H9 (cell line): ENCODE measurements at regions not wholly inside any gene's neighbourhood (a gene's known extent, or its start where the extent isn't known, plus 50 kb on each side); places are given as distances from the start of the nearest gene placed in this dataset.

ENCODE experiments used
- DNase-seq: peaks from one replicate; pipeline ENCODE4 v3.0.0-alpha.2; 2017
- H2AFZ ChIP-seq: one replicate; pipeline ENCODE4 v1.6.1; 2013; ENCODE audit warnings: mild to moderate bottlenecking, low read length, control low read depth, moderate library complexity
- H2AK5ac ChIP-seq: 2 replicates; pipeline ENCODE4 v1.6.1; 2013; ENCODE audit warnings: low read length, control low read depth, mixed read lengths; ENCODE audit not compliant: insufficient read length
- H2BK120ac ChIP-seq: one replicate; pipeline ENCODE4 v1.6.1; 2013; ENCODE audit warnings: low read depth, mild to moderate bottlenecking, low read length, control low read depth, inconsistent platforms; ENCODE audit not compliant: poor library complexity, severe bottlenecking
- H2BK12ac ChIP-seq: 2 replicates; pipeline ENCODE4 v1.6.1; 2013; ENCODE audit warnings: low read length, control low read depth, mixed read lengths, low read depth; ENCODE audit not compliant: insufficient read length
- H2BK15ac ChIP-seq: 2 replicates; pipeline ENCODE4 v1.6.1; 2013; ENCODE audit warnings: low read depth, low read length, control low read depth
- H2BK20ac ChIP-seq: one replicate; pipeline ENCODE4 v1.6.1; 2013; ENCODE audit warnings: low read depth, mild to moderate bottlenecking, low read length, control low read depth, inconsistent platforms; ENCODE audit not compliant: poor library complexity, severe bottlenecking
- H2BK5ac ChIP-seq: 2 replicates; pipeline ENCODE4 v1.6.1; 2013; ENCODE audit warnings: low read length, control low read depth, mixed read lengths; ENCODE audit not compliant: insufficient read length
- H3K14ac ChIP-seq: 2 replicates; pipeline ENCODE4 v1.6.1; 2013; ENCODE audit warnings: low read length, control low read depth; ENCODE audit not compliant: insufficient read depth
- H3K18ac ChIP-seq: 2 replicates; pipeline ENCODE4 v1.6.1; 2013; ENCODE audit warnings: low read depth, mild to moderate bottlenecking, mixed read lengths, low read length, control low read depth; ENCODE audit not compliant: insufficient read length
- H3K23ac ChIP-seq: 2 replicates; pipeline ENCODE4 v1.6.1; 2013; ENCODE audit warnings: low read length, control low read depth, mixed read lengths, low read depth; ENCODE audit not compliant: insufficient read length
- H3K23me2 ChIP-seq: 2 replicates; pipeline ENCODE4 v1.6.1; 2013; ENCODE audit warnings: low read depth, mild to moderate bottlenecking, mixed read lengths, low read length, control low read depth; ENCODE audit not compliant: insufficient read length, poor library complexity, severe bottlenecking
- H3K27ac ChIP-seq: 2 replicates; pipeline ENCODE4 v1.5.1; 2013; ENCODE audit warnings: low read length, control low read depth, mixed read lengths, low read depth; ENCODE audit not compliant: insufficient read length
- H3K27me3 ChIP-seq: 2 replicates; pipeline ENCODE4 v1.6.1; 2013; ENCODE audit warnings: low read length, control low read depth, inconsistent platforms; ENCODE audit not compliant: insufficient read depth
- H3K4ac ChIP-seq: 2 replicates; pipeline ENCODE4 v1.6.1; 2013; ENCODE audit warnings: low read depth, mild to moderate bottlenecking, control low read depth, inconsistent platforms, low read length, moderate library complexity
- H3K4me1 ChIP-seq: 2 replicates; pipeline ENCODE4 v1.6.1; 2013; ENCODE audit warnings: low read length, control low read depth, inconsistent platforms; ENCODE audit not compliant: insufficient read depth
- H3K4me2 ChIP-seq: 2 replicates; pipeline ENCODE4 v1.6.1; 2013; ENCODE audit warnings: low read length, control low read depth, mixed read lengths; ENCODE audit not compliant: insufficient read length, insufficient read depth
- H3K56ac ChIP-seq: 2 replicates; pipeline ENCODE4 v1.6.1; 2013; ENCODE audit warnings: low read depth, mild to moderate bottlenecking, mixed read lengths, low read length, control low read depth; ENCODE audit not compliant: insufficient read length
- H3K79me1 ChIP-seq: 2 replicates; pipeline ENCODE4 v1.6.1; 2013; ENCODE audit warnings: low read depth, mild to moderate bottlenecking, moderate library complexity, low read length, control low read depth, inconsistent platforms; ENCODE audit not compliant: insufficient read depth, poor library complexity, severe bottlenecking
- H3K79me2 ChIP-seq: 2 replicates; pipeline ENCODE4 v1.6.1; 2013; ENCODE audit warnings: low read length, control low read depth, inconsistent platforms; ENCODE audit not compliant: insufficient read depth
- H3K9ac ChIP-seq: 2 replicates; pipeline ENCODE4 v1.6.1; 2013; ENCODE audit warnings: low read length, control low read depth, mixed read lengths; ENCODE audit not compliant: insufficient read length; ENCODE audit errors: extremely low read depth
- H3K9me3 ChIP-seq: one replicate; pipeline ENCODE4 v1.6.1; 2013; ENCODE audit warnings: low read depth, low read length, inconsistent platforms; ENCODE audit not compliant: control insufficient read depth
- H3T11ph ChIP-seq: one replicate; pipeline ENCODE4 v1.6.1; 2013; ENCODE audit warnings: mild to moderate bottlenecking, low read length, control low read depth, inconsistent platforms
- H4K20me1 ChIP-seq: one replicate; pipeline ENCODE4 v1.6.1; 2013; ENCODE audit not compliant: control insufficient read depth, insufficient read length, insufficient read depth
- H4K5ac ChIP-seq: 2 replicates; pipeline ENCODE4 v1.6.1; 2013; ENCODE audit warnings: low read depth, mild to moderate bottlenecking, mixed read lengths, low read length, control low read depth; ENCODE audit not compliant: insufficient read length
- H4K8ac ChIP-seq: replicated peaks from 2 replicates; pipeline ENCODE4 v1.6.1; 2013; ENCODE audit warnings: low read length, control low read depth, mixed read lengths, low read depth; ENCODE audit not compliant: insufficient read length
- H4K91ac ChIP-seq: 2 replicates; pipeline ENCODE4 v1.6.1; 2013; ENCODE audit warnings: low read depth, mild to moderate bottlenecking, moderate library complexity, mixed read lengths, low read length, control low read depth; ENCODE audit not compliant: insufficient read length
- H3K27ac Mint-ChIP-seq, 3 experiments: 2 replicates in 2 of 3; 3 replicates in 1 of 3; pipeline ENCODE4 v1.8.0; 2020 to 2021; ENCODE audit warnings: mixed read lengths in 3 of 3, mild to moderate bottlenecking in 1 of 3, moderate library complexity in 1 of 3
- H3K27me3 Mint-ChIP-seq: 2 replicates; pipeline ENCODE4 v1.8.0; 2021; ENCODE audit warnings: low read depth, mild to moderate bottlenecking, moderate library complexity, mixed read lengths
- H3K36me3 Mint-ChIP-seq, 3 experiments: 2 replicates in 2 of 3; 3 replicates in 1 of 3; pipeline ENCODE4 v1.8.0; 2020 to 2021; ENCODE audit warnings: low read depth in 3 of 3, mixed read lengths in 3 of 3; ENCODE audit not compliant: insufficient read depth in 1 of 3
- H3K4me1 Mint-ChIP-seq, 2 experiments: 2 replicates each; pipeline ENCODE4 v1.8.0; 2020; ENCODE audit warnings: mixed read lengths in 2 of 2
- H3K4me3 Mint-ChIP-seq, 2 experiments: 2 replicates in 1 of 2; 3 replicates in 1 of 2; pipeline ENCODE4 v1.8.0; 2020 to 2021; ENCODE audit warnings: mild to moderate bottlenecking in 2 of 2, mixed read lengths in 2 of 2, moderate library complexity in 1 of 2
- H3K9me3 Mint-ChIP-seq, 2 experiments: 2 replicates in 1 of 2; 3 replicates in 1 of 2; pipeline ENCODE4 v1.8.0; 2020; ENCODE audit warnings: mild to moderate bottlenecking in 2 of 2, mixed read lengths in 2 of 2, moderate library complexity in 1 of 2
- CTCF ChIP-seq: fragments of 200-600 bp; sonication (generic); conservative IDR thresholded peaks from 3 replicates; pipeline ENCODE4 v1.8.0; 2021; ENCODE audit warnings: antibody characterized with exemption, mild to moderate bottlenecking
- WGBS: extraction: QIAGEN DNeasy Blood & Tissue Kit; methylation state at CpG from one replicate; pipeline ENCODE4 v1.1.7; 2013; ENCODE audit warnings: missing lambda C conversion rate, low lambda C conversion rate, mixed read lengths; ENCODE audit not compliant: insufficient read length; ENCODE audit errors: extremely low coverage; 5-methylcytosine and 5-hydroxymethylcytosine counted together

DNA sequence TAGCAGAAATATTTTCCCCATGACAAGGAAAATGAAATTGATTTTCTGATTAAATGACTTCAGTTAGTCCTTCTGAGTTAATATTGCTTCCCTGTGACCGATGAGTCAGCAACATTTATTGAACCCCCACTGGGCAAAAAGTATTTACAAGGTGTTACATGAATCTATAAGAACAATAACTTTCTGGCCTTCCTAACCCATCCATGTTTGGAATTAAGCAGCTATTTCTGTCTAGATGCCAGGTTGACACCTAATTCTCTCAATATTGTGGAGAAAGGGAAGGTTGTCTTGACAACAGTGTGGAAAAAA lies 112.9 kb upstream of the JAZF1 start:
- Histone ChIP-seq H2BK5ac (no peak overlapping the region), H3K14ac (no peak overlapping the region), H3T11ph (no peak overlapping the region), H2AFZ (no peak overlapping the region), H4K8ac (no peak overlapping the region), H3K18ac (no peak overlapping the region), H3K23ac (no peak overlapping the region), H3K56ac (no peak overlapping the region), H3K27ac (peak overlapping the region; percentile 96), H2BK15ac (no peak overlapping the region), H4K20me1 (no peaks in the 10 kb centered on the region), H3K27me3 (no peaks in the 10 kb centered on the region), H3K4me1 (peaks cover 24% of the 10 kb centered on the region; the same call in 1 of the 2 replicates), H3K4me2 (peak overlapping the region; percentile 22), H3K79me1 (no peaks in the 10 kb centered on the region), H2BK20ac (no peak overlapping the region), H3K79me2 (no peaks in the 10 kb centered on the region), H3K4ac (no peak overlapping the region), H3K9me3 (no peaks in the 10 kb centered on the region), H2BK120ac (no peak overlapping the region), H3K23me2 (no peaks in the 10 kb centered on the region), H2AK5ac (no peak overlapping the region), H2BK12ac (no peak overlapping the region), H4K91ac (no peak overlapping the region), H4K5ac (no peak overlapping the region), H3K9ac (no peak overlapping the region)
- WGBS = no CpG with 5 or more reads among the region's 1 CpG
- Mint-ChIP-seq H3K4me3 (peak overlapping the region in 1 of 2 experiments; percentile 18; a peak in 1 of 5 replicates), H3K27ac (peak overlapping the region; percentile 39 to 97 (median 93); a peak in 6 of 7 replicates), H3K4me1 (peaks cover 57% of the 10 kb centered on the region in 2 experiments), H3K9me3 (peaks cover 0 to 3% of the 10 kb centered on the region in 2 experiments; a peak in 3 of 5 replicates), H3K36me3 (peaks cover 0 to 4% (median 2%) of the 10 kb centered on the region in 3 experiments; a peak in 4 of 7 replicates), H3K27me3 (no peaks in the 10 kb centered on the region)
- TF ChIP-seq CTCF = no peak
- no peak for DNase-seq
